DMS79 (cell line): ENCODE measurements at regions not wholly inside any gene's neighbourhood (a gene's known extent, or its start where the extent isn't known, plus 50 kb on each side); places are given as distances from the start of the nearest gene placed in this dataset.

Experiments
- DNase-seq: peaks from one replicate; lab custom pipeline; 2025; lab: John Stamatoyannopoulos, UW

- no peak for DNase-seq
These were observed 618.1 kb downstream of the XIRP2 start for GRCh38 chr2:167506395-167506794.

GRCh38 chr2:167504695-167505094 lies 616.4 kb downstream of the XIRP2 start:
- no peak for DNase-seq

GRCh38 chr2:167504061-167504460 lies 615.8 kb downstream of the XIRP2 start:
- DNase-seq = no peak

- no peak for DNase-seq
These were observed 613.3 kb downstream of the XIRP2 start for GRCh38 chr2:167501618-167502017.

- no peak for DNase-seq
These were observed 605.6 kb downstream of the XIRP2 start for GRCh38 chr2:167493862-167494261.

GRCh38 chr2:167492486-167492885 lies 604.2 kb downstream of the XIRP2 start:
- DNase-seq = no peak

- DNase-seq = no peak
These were observed 603.5 kb downstream of the XIRP2 start for GRCh38 chr2:167491788-167492187.

- DNase-seq = no peak
These were observed 602.2 kb downstream of the XIRP2 start for GRCh38 chr2:167490455-167490854.

- no peak for DNase-seq
These were observed 601.0 kb downstream of the XIRP2 start for GRCh38 chr2:167489325-167489724.

GRCh38 chr2:167487728-167488127 lies 599.4 kb downstream of the XIRP2 start:
- DNase-seq = no peak

- DNase-seq = no peak
These were observed 596.6 kb downstream of the XIRP2 start for GRCh38 chr2:167484875-167485274.

- DNase-seq = no peak
These were observed 592.7 kb downstream of the XIRP2 start for GRCh38 chr2:167480986-167481309.

GRCh38 chr2:167480232-167480985 lies 592.1 kb downstream of the XIRP2 start:
- DNase-seq = no peak

GRCh38 chr2:167478196-167478595 lies 589.9 kb downstream of the XIRP2 start:
- no peak for DNase-seq

- no peak for DNase-seq
These were observed 587.5 kb downstream of the XIRP2 start for GRCh38 chr2:167475791-167476190.

- no peak for DNase-seq
These were observed 583.5 kb downstream of the XIRP2 start for GRCh38 chr2:167471734-167472133.

- no peak for DNase-seq
These were observed 583.1 kb downstream of the XIRP2 start for GRCh38 chr2:167471332-167471731.

- no peak for DNase-seq
These were observed 574.1 kb downstream of the XIRP2 start for GRCh38 chr2:167462379-167462778.

- DNase-seq = no peak
These were observed 565.8 kb downstream of the XIRP2 start for GRCh38 chr2:167454036-167454435.

GRCh38 chr2:167451496-167452289 lies 563.4 kb downstream of the XIRP2 start:
- DNase-seq = no peak

GRCh38 chr2:167450364-167450763 lies 562.1 kb downstream of the XIRP2 start:
- DNase-seq = no peak

- DNase-seq = no peak
These were observed 552.1 kb downstream of the XIRP2 start for GRCh38 chr2:167440382-167440781.

- DNase-seq = no peak
These were observed 549.9 kb downstream of the XIRP2 start for GRCh38 chr2:167438206-167438605.

- DNase-seq = no peak
These were observed 543.7 kb downstream of the XIRP2 start for GRCh38 chr2:167431949-167432348.
